IPS DF 4.7 (cell line): ENCODE measurements at regions not wholly inside any gene's neighbourhood (a gene's known extent, or its start where the extent isn't known, plus 50 kb on each side); places are given as distances from the start of the nearest gene placed in this dataset.

Source experiments
- DNase-seq: peaks from one replicate; pipeline ENCODE4 v3.0.0-alpha.2; 2013; ENCODE audit warnings: low spot score; ENCODE audit errors: extremely low read depth

DNA sequence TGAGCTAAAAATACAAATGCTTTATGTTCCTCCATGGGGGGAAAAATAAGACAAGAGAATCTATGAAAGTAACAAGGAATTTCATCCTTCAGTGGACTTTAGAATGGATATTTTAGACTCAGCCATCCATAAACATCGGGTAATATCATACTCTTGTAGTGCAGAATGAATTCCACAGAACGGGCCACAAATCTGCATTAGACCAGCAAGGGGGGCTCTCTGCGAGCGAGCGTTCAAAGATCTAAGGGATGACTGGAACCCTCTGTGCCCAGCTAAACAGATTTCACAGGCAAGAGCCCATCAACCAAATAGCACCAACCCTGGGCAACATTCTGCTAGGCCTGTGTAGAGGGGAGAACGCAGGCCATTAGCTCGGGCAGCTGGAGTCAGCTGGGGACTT is 537.9 kb upstream of the CDH11 start:
- no peak for DNase-seq

DNA sequence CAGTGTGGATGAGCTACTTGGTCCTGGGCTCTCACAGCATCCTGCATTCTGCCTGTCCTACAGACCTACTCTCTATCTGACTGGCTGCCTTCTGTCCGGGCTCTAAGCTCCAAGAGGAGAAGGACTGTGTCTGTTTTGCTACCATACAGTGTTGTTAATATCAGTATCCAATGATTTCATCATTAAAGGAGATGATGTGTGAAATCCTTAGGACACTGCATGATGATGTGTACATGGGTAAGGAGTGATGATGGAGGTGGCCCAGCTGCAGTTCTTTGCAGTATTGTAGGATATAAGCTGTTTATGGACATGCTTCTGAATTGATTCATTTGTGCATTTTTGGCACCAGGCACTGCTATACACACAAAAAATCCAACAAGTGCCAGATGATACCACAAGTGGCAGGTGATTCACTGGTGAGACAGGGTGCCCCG is 536.9 kb upstream of the CDH11 start:
- DNase-seq, result no peak

DNA sequence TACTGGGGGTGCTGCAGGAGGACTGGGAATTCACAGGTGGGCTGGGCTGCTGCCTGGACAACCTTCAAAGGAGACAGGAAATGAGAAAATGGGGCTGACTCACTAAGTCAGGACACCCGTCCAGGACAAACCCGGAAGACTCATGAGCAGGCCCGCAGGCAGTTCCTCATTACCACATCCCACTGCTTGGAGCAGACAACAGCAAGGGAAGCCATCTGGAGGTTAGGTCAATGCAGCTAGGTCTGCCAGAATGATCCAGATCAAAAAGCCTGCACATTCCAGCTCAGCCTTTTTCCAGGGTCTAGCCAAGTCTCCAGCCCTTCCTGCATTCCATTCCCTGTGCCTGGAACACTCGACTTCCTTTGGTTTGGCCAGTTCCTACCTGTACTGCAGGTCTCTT is 536.5 kb upstream of the CDH11 start:
- no peak for DNase-seq

DNA sequence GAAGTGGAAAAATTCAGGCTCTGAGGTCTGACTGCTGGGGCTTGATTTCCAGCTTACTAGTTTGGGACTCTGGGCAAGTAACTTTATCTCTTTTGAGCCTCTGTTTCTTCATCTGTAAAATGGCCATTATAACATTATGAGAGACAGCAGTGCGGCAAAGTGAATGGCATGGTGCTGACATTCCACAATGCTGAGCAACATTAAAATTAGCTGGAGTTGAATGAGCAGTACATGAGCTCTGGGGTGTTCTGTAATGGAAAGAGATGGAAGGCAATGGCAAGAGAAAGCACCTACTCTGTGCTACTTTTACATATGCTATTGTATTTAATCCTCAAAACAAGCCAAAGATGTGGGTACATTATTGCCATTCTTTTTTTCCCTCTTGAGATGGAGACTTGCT is 535.7 kb upstream of the CDH11 start:
- no peak for DNase-seq

DNA sequence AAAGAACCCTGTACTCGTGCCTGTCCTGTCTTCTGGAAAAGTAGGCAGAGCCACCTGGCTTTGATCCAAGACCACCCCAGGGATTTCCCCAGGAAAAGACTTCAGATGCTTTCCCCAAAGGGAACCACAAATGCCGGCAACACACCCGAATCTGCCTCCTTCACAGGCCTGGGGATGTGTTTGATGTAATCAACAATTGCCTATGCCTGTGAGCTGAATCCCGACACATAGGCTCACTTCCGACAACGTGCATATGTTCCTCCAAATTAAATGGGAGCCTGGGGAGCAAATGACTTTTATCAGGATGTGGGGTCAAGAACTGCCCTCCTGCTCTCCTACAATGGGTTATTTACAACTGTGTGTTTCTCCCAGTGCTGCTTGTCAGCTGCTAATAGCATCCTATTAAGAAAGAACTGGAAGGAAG is 535.2 kb upstream of the CDH11 start:
- DNase-seq, result no peak

GRCh38 chr16:65655802-65656201 is 533.9 kb upstream of the CDH11 start:
- no peak for DNase-seq

GRCh38 chr16:65648101-65648500 is 526.2 kb upstream of the CDH11 start:
- no peak for DNase-seq

DNA sequence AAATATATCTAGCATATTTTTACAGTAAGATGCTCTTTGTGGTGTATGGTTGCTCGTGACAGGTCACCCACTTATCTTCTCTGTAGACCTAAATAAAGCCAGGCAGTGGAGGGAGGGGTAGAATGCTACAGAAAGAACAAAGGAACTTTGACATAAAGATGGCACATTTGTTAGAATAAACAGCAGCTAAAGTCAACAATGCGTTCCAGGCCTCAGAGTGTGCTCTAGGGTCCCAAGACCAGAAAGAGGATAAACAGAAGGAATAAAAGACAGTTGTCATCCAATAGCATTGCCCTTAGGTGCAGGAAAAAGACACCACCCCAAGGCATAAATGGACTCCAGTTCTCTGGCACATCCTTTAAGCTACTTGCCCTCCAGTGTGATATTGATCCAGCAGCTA is 523.0 kb upstream of the CDH11 start:
- no peak for DNase-seq

GRCh38 chr16:65641762-65642289 is 520.0 kb upstream of the CDH11 start:
- DNase-seq, result no peak

DNA sequence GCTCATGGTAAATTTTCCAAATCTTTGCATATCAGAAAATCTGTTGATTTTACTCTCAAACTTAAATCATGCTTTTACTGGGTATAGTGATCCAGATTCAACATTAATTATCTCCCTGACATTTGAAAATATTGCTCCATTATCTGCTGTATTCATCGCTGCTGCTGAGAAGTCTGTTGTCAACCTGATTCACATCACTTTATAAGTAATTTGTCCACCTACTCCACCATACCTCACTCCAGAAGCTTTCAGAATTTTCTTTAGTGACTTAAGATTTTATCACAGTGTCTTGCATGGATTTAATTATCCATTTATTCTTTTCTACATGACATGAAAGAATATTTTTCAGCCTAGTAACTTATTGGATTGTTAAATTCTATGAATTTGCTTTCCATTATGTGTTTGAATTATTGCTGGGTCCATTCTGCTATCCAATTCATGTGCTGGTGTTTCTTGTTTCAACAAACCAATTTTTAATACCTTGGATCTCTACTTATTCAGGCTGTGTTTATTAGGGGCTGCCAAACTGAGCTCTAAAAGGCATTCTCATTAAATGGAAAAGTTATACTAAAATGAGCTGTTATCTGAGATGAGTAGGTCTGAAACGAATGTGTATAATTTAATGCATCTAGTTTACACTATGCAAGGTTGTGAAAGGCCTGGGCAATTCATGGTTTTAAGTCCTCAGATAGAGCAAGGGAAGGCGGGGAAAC is 519.3 kb upstream of the CDH11 start:
- DNase-seq, result no peak

DNA sequence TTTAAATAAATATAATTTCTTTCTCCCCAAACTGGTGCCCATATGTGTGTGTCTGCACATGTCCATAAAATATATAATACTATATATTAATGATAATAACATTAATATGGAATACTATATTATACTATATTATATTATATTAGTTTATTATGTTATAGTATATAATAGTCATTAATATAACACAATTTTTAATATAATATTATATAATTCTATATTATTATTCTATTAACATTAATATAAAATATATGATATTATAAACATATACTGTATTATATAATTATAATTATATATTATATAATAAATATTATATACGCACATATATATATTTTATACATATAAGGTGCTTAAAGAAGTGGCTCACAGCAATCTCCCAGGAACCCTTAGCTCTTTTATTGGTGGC is 513.0 kb upstream of the CDH11 start:
- DNase-seq, result no peak

DNA sequence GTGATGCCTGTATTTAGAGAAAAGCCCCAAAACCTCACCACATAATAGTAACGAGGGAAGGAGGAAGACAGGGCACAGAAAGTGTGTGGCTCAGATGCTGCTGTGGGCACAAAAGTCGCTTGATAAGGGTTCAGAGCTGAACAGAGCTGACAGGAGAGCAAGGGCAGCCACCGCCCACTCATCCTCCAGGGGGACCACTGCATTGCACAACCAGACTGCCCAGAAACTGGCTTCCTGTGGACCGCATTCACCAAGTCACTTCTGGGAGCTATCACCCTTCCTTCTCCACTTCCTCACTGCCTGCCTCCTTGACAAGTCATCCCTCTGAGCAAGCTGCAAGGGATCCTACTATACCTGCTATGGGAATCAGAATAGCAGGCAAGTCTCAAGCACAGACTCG is 512.4 kb upstream of the CDH11 start:
- DNase-seq, result no peak

DNA sequence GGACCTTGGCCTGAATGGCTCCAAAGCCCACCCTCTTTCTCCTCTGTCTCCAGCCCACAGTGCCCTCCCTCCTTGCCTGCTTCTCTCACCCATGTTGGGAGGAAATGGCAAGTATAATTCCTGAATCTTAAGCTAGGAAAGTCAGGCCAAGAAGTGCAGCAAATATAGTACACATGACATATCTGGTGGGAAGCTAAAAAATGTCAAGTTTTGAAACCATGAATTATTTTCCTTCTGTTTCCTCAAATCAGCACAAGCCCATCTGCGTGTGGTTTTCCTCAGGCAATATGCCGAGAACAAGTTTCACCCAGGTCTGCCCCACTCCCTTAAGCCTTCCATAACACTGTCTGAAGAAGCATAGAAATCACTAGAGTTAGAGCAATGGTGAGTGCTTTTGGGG is 502.8 kb upstream of the CDH11 start:
- no peak for DNase-seq

- DNase-seq, result no peak
Observed at GRCh38 chr16:65624229-65624628, 502.4 kb upstream of the CDH11 start.

GRCh38 chr16:65622871-65623270 is 501.0 kb upstream of the CDH11 start:
- DNase-seq, result no peak

DNA sequence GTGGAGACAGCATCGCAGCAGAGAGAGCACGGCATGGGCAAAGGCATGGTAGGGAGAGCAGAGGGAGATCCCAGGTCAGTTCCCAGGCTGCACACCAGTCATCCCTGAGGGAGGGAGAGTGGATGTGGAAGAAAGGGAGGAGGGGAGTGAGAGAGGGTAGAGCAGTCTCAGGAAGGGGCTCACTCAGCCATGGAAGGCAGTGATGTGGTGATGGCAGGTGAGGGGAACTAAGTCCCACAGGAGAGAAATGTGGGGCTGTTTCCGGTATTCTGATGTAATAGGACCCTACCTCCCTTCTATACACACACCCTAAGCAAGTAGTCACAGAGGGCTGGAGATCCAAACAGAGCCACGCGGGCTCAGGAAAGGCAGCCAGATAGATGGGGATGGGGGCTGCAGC is 500.3 kb upstream of the CDH11 start:
- no peak for DNase-seq

DNA sequence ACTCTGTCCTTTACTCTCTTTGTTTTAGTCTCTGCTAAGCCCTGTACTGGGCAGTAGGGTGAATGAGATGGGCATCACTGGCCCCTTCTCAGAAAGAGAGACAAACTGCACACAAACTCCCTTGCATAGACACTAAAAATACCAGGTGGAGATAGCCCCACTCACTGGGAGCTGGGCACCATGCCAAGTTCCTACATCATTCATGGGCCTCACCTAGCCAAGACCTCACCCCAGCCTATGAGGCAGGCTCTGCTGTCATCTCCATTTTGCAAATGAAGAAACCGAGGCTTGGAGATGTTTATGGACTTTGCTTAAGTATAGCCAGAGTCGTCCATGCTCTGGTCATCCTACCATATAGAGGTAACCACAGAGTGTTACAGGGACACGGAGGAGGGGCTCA is 499.8 kb upstream of the CDH11 start:
- DNase-seq, result no peak

DNA sequence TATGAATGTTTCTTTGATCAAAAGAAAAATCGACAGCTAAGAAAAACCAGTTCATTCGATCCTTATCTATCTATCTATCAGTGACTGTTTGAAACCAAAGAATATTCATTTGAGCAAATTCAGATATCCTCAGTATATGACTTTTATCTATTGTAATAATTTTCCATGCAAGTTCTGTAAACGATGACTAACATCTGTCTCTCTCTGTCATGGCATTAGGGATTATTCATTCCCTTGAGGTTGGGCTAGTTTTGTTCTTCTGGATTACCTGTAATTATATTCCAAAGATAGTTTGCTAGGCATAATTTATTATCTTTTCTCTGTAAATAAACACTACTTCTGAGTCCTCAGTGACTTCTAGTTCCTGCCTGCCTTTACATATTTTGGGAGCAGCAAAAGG is 497.7 kb upstream of the CDH11 start:
- DNase-seq, result no peak

GRCh38 chr16:65618931-65619330 is 497.1 kb upstream of the CDH11 start:
- DNase-seq, result no peak

GRCh38 chr16:65618333-65618732 is 496.5 kb upstream of the CDH11 start:
- DNase-seq, result no peak

GRCh38 chr16:65617421-65617820 is 495.6 kb upstream of the CDH11 start:
- DNase-seq, result no peak

DNA sequence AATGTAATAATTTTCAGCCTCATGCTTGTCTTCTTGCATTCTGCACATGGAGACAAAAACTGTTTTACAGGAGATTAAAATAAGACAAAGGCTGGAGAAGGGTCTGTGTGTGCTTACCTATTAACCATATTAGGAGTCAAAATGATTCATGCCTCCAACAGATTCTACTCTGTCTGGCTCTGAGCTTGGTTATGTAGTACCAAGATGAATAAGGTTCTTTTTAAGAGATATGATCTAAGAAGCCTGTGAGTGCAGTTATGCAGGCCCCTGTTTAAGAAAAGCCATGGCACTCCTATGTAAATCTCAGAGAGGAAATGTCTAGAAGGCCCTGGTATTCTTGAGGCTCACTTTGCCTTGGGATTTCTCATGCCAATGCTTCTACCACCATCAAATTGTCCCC is 486.6 kb upstream of the CDH11 start:
- DNase-seq, result no peak

DNA sequence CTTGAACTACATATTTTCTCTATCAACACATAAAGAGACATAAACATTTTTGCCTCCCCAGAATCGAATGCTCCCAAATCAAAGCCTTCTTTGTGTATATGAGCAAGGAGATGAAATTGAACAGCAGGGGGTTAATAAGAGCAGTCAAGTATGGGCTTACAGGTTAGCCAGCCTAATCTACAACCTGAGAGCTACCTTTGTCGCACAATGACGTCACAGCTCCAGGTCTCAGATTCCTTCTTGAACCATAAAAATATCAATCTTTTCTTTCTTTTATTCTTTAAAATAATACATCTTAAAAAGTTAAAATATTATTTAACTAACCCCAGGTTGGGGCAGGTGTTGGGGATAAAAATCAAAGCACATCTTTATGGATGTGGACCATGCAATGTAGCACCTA is 482.9 kb upstream of the CDH11 start:
- DNase-seq, result no peak

- DNase-seq, result no peak
Observed at GRCh38 chr16:65601781-65602180, 479.9 kb upstream of the CDH11 start.
